Neural progenitor cell (in vitro differentiated cells): ENCODE measurements at regions not wholly inside any gene's neighbourhood (a gene's known extent, or its start where the extent isn't known, plus 50 kb on each side); places are given as distances from the start of the nearest gene placed in this dataset.

Experiments used
- CTCF ChIP-seq: fragments of 200-600 bp; sonication (generic); IDR thresholded peaks from 2 replicates; pipeline ENCODE4 v1.5.1; 2017; ENCODE audit warnings: antibody characterized with exemption, mild to moderate bottlenecking
- EZH2phosphoT487 ChIP-seq: fragments of 200-600 bp; sonication (generic); IDR thresholded peaks from 2 replicates; pipeline ENCODE4 v1.6.1; 2017; ENCODE audit warnings: antibody characterized with exemption

GRCh38 chr15:39236375-39236774 is 344.5 kb upstream of the THBS1 start:
- TF ChIP-seq CTCF (no peak), EZH2phosphoT487 (no peak)
